WTC11 (cell line): ENCODE measurements at regions not wholly inside any gene's neighbourhood (a gene's known extent, or its start where the extent isn't known, plus 50 kb on each side); places are given as distances from the start of the nearest gene placed in this dataset.

Source experiments
- CREM ChIP-seq: sonication (generic); formaldehyde crosslinking; IDR thresholded peaks from 2 replicates; pipeline ENCODE4 v1.8.1; 2022; ENCODE audit warnings: mild to moderate bottlenecking, missing genetic modification reagents, moderate library complexity
- CTCF ChIP-seq: fragments of 200-600 bp; IDR thresholded peaks from 2 replicates; pipeline ENCODE4 v1.8.0; 2022; ENCODE audit warnings: antibody characterized with exemption
- FOXJ3 ChIP-seq: sonication (generic); formaldehyde crosslinking; IDR thresholded peaks from 2 replicates; pipeline ENCODE4 v1.9.0; 2021; ENCODE audit warnings: missing genetic modification reagents, mild to moderate bottlenecking, borderline replicate concordance
- HMGA2 ChIP-seq: fragments of 250-450 bp; sonication (Bioruptor Pico); IDR thresholded peaks from 2 replicates; pipeline ENCODE4 v1.4.0; 2021; ENCODE audit warnings: mild to moderate bottlenecking, moderate library complexity
- KAT7 ChIP-seq: sonication (generic); formaldehyde crosslinking; IDR thresholded peaks from 2 replicates; pipeline ENCODE4 v1.8.1; 2023; ENCODE audit warnings: missing genetic modification reagents, mild to moderate bottlenecking, borderline replicate concordance
- MAX ChIP-seq: sonication (generic); formaldehyde crosslinking; IDR thresholded peaks from 2 replicates; pipeline ENCODE4 v1.8.0; 2022; ENCODE audit warnings: mild to moderate bottlenecking, missing genetic modification reagents
- SMAD3 ChIP-seq: sonication (generic); formaldehyde crosslinking; IDR thresholded peaks from 2 replicates; pipeline ENCODE4 v1.8.0; 2022; ENCODE audit warnings: missing genetic modification reagents, mild to moderate bottlenecking, borderline replicate concordance
- SP1 ChIP-seq: sonication (generic); formaldehyde crosslinking; conservative IDR thresholded peaks from 2 replicates; pipeline ENCODE4 v1.8.1; 2022; ENCODE audit warnings: missing genetic modification reagents
- TF ChIP-seq, protein P1 (sequence below): sonication (generic); formaldehyde crosslinking; IDR thresholded peaks from 2 replicates; pipeline ENCODE4 v1.8.1; 2023; ENCODE audit warnings: mild to moderate bottlenecking, moderate library complexity, missing genetic modification reagents

DNA sequence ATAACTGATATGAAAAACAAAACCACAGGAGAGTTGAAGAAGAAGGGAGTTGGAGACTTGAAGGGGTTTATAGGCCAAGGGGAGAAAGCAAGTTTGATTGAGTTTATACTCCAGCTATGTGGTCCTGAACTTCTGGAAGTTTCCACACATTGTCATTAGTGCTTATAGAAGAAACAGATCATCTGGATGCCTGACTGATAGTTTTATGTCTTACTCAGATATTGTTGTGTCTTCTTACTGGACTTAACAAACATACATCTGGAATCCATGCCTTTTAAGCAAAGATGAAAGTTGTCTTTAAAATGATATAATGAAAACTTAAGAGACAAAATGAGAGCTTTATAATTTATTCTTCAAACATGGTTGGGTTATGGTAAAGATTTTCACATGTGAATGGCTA is 101.3 kb upstream of the FZD8 start:
- TF ChIP-seq CTCF (no peak), SMAD3 (CRISPR knock-in tag) (no peak), SP1 (CRISPR knock-in tag) (no peak), FOXJ3 (CRISPR knock-in tag) (no peak), CREM (no peak), HMGA2 (CRISPR knock-in tag) (no peak), KAT7 (no peak), MAX (CRISPR knock-in tag) (no peak)
- TF ChIP-seq, protein P1, sequence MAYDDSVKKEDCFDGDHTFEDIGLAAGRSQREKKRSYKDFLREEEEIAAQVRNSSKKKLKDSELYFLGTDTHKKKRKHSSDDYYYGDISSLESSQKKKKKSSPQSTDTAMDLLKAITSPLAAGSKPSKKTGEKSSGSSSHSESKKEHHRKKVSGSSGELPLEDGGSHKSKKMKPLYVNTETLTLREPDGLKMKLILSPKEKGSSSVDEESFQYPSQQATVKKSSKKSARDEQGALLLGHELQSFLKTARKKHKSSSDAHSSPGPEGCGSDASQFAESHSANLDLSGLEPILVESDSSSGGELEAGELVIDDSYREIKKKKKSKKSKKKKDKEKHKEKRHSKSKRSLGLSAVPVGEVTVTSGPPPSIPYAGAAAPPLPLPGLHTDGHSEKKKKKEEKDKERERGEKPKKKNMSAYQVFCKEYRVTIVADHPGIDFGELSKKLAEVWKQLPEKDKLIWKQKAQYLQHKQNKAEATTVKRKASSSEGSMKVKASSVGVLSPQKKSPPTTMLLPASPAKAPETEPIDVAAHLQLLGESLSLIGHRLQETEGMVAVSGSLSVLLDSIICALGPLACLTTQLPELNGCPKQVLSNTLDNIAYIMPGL (CRISPR knock-in tag) = no peak
